OCI-LY1 (cell line): ENCODE measurements at regions not wholly inside any gene's neighbourhood (a gene's known extent, or its start where the extent isn't known, plus 50 kb on each side); places are given as distances from the start of the nearest gene placed in this dataset.

Experiments
- H2AFZ ChIP-seq: fragments of 200-600 bp; sonication (generic), shearing (Covaris generic); 2 replicates; pipeline ENCODE4 v1.6.0; 2014; ENCODE audit warnings: antibody characterized with exemption, mild to moderate bottlenecking, low read length
- H3F3A ChIP-seq: fragments of 200-600 bp; sonication (generic), shearing (Covaris generic); 2 replicates; pipeline ENCODE4 v1.6.0; 2014; ENCODE audit warnings: mild to moderate bottlenecking, antibody characterized with exemption, low read length, moderate library complexity; ENCODE audit not compliant: insufficient read depth
- H3K27ac ChIP-seq: fragments of 200-600 bp; sonication (generic); 2 replicates; pipeline ENCODE4 v1.5.1; 2014; ENCODE audit warnings: low read length, mixed run types, mild to moderate bottlenecking, low read depth; ENCODE audit not compliant: poor library complexity, severe bottlenecking
- H3K27me3 ChIP-seq: fragments of 200-600 bp; sonication (generic); 2 replicates; pipeline ENCODE4 v1.6.0; 2014; ENCODE audit warnings: antibody characterized with exemption, mild to moderate bottlenecking, low read length, moderate library complexity; ENCODE audit not compliant: insufficient read depth
- H3K36me3 ChIP-seq: fragments of 200-600 bp; sonication (generic); 2 replicates; pipeline ENCODE4 v1.6.1; 2014; ENCODE audit warnings: mild to moderate bottlenecking, antibody characterized with exemption, low read length, moderate library complexity, mixed read lengths; ENCODE audit not compliant: insufficient read depth
- H3K4me1 ChIP-seq: fragments of 200-600 bp; sonication (generic); 2 replicates; pipeline ENCODE4 v1.5.1; 2014; ENCODE audit warnings: mild to moderate bottlenecking, low read length, moderate library complexity; ENCODE audit not compliant: insufficient read depth, severe bottlenecking
- H3K4me2 ChIP-seq: fragments of 200-600 bp; sonication (generic), shearing (Covaris generic); 2 replicates; pipeline ENCODE4 v1.6.1; 2014; ENCODE audit warnings: low read length
- H3K4me3 ChIP-seq: fragments of 200-600 bp; sonication (generic); 2 replicates; pipeline ENCODE4 v1.5.1; 2014; ENCODE audit warnings: low read length, low read depth, mild to moderate bottlenecking, mixed read lengths; ENCODE audit not compliant: poor library complexity, severe bottlenecking
- H3K79me2 ChIP-seq: fragments of 200-600 bp; shearing (Covaris generic); 2 replicates; pipeline ENCODE4 v1.6.1; 2016; ENCODE audit warnings: mixed run types, low read length, mixed read lengths; ENCODE audit not compliant: insufficient read depth
- H3K9ac ChIP-seq: fragments of 200-600 bp; sonication (generic), shearing (Covaris generic); 2 replicates; pipeline ENCODE4 v1.6.1; 2014; ENCODE audit warnings: mild to moderate bottlenecking, low read length, mixed read lengths
- H3K9me2 ChIP-seq: fragments of 200-600 bp; sonication (generic), shearing (Covaris generic); 2 replicates; pipeline ENCODE4 v1.6.1; 2014; ENCODE audit warnings: low read depth, mild to moderate bottlenecking, low read length, mixed read lengths
- H3K9me3 ChIP-seq: fragments of 200-600 bp; shearing (Covaris generic); 2 replicates; pipeline ENCODE4 v1.6.1; 2014; ENCODE audit warnings: low read length, mixed read lengths
- H4K20me1 ChIP-seq: fragments of 200-600 bp; sonication (generic), shearing (Covaris generic); 2 replicates; pipeline ENCODE4 v1.6.0; 2016; ENCODE audit warnings: mild to moderate bottlenecking, low read length; ENCODE audit not compliant: insufficient read depth
- EZH2 ChIP-seq: fragments of 200-600 bp; sonication (generic), shearing (Covaris generic); IDR thresholded peaks from 2 replicates; pipeline ENCODE4 v1.8.0; 2017; ENCODE audit warnings: borderline replicate concordance, mixed run types, mild to moderate bottlenecking, antibody characterized with exemption, low read length, moderate library complexity, mixed read lengths
- TF ChIP-seq, protein P1 (sequence below): fragments of 200-600 bp; sonication (generic), shearing (Covaris generic); IDR thresholded peaks from 2 replicates; pipeline ENCODE4 v1.5.1; 2017; ENCODE audit warnings: mild to moderate bottlenecking, antibody characterized with exemption, low read length, moderate library complexity, mixed read lengths

DNA sequence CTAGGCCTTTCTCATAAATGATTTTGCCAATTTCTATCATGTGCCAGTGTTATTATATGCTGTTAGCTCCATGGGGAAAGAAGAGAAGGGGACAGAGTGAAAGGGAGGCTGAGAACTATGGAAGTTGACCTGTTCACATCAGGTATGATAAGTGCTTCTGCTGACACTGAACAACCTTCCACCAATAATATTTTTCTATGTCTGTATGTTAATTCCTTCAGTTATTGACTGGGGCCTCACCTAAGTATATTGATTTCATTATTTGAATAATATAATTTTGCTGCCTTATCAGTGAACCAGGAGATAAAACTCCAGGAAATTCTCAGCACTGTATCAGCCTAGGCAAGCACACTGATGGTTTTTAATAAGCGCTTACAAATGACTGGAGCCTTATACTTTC is 262.8 kb downstream of the SNCA start:
- Histone ChIP-seq H3K4me1 (no peaks in the 10 kb centered on the region), H3F3A (no peaks in the 10 kb centered on the region), H3K27ac (no peak overlapping the region), H4K20me1 (no peaks in the 10 kb centered on the region), H3K36me3 (no peaks in the 10 kb centered on the region), H3K4me2 (no peak overlapping the region), H3K27me3 (no peaks in the 10 kb centered on the region), H3K79me2 (no peaks in the 10 kb centered on the region), H3K9me3 (no peaks in the 10 kb centered on the region), H3K4me3 (no peak overlapping the region), H3K9me2 (no peaks in the 10 kb centered on the region), H3K9ac (no peak overlapping the region), H2AFZ (no peak overlapping the region)
- TF ChIP-seq EZH2 = no peak
- TF ChIP-seq, protein P1, sequence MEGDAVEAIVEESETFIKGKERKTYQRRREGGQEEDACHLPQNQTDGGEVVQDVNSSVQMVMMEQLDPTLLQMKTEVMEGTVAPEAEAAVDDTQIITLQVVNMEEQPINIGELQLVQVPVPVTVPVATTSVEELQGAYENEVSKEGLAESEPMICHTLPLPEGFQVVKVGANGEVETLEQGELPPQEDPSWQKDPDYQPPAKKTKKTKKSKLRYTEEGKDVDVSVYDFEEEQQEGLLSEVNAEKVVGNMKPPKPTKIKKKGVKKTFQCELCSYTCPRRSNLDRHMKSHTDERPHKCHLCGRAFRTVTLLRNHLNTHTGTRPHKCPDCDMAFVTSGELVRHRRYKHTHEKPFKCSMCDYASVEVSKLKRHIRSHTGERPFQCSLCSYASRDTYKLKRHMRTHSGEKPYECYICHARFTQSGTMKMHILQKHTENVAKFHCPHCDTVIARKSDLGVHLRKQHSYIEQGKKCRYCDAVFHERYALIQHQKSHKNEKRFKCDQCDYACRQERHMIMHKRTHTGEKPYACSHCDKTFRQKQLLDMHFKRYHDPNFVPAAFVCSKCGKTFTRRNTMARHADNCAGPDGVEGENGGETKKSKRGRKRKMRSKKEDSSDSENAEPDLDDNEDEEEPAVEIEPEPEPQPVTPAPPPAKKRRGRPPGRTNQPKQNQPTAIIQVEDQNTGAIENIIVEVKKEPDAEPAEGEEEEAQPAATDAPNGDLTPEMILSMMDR = no peak

DNA sequence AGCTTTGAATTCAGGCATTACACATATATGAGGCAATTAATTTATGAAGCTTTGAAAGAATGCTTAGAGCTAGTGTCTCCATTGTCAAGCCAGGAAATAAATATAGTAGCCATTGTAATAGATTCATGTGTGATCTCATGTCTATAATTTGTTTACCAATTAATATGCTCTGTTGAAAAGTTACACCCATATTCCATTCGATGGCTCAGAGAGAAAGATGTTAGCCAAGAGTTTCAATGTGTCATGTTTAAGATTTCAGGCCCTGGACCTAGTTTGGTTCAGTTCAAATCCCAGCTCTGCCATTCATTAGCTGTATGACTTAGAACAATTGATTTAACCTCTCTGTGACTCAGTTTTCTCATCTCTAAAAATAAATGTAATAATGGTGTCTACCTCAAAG is 263.3 kb downstream of the SNCA start:
- no peaks in the 10 kb centered on the region for H3K36me3 ChIP-seq
- H3K4me1 ChIP-seq = no peaks in the 10 kb centered on the region
- no peak overlapping the region for H3K27ac ChIP-seq
- no peak overlapping the region for H2AFZ ChIP-seq
- H3K9me3 ChIP-seq = no peaks in the 10 kb centered on the region
- H3K9ac ChIP-seq = no peak overlapping the region
- TF ChIP-seq EZH2 = no peak
- TF ChIP-seq, protein P1 = no peak
- no peaks in the 10 kb centered on the region for H3F3A ChIP-seq
- H3K79me2 ChIP-seq = no peaks in the 10 kb centered on the region
- H3K27me3 ChIP-seq = no peaks in the 10 kb centered on the region
- H3K9me2 ChIP-seq = no peaks in the 10 kb centered on the region
- H3K4me2 ChIP-seq = no peak overlapping the region
- no peak overlapping the region for H3K4me3 ChIP-seq
- H4K20me1 ChIP-seq = no peaks in the 10 kb centered on the region

DNA sequence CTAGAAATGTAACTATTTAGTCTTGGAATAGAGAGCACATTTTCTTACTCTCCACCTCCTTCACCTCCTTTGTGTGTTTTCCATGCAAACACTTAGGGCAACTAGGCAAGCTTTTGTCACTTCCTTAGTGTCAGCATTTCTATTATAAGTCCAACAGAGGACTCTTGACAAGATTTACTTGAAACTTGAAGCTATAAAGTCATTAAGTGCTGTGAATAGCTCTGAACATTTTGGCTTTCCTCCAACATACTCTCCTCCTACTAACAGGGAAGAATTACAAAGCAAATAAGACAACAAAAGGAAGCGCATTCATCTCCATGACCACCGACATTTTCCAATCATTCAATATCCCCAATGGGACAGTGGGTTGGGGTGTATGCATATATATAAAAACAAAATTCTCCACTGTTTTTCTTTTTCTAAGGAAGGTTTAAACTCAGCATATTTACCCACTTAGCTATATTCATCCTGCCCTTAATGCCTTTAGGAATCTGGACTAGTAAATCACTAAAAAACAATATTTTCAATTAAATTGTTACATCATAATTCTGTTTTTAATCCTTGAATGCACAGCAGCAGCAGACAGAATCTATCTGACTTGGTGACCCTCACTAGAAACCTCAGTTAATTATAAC is 264.6 kb downstream of the SNCA start:
- Histone ChIP-seq H2AFZ (no peak overlapping the region), H3K27me3 (no peaks in the 10 kb centered on the region), H3K36me3 (no peaks in the 10 kb centered on the region), H4K20me1 (no peaks in the 10 kb centered on the region), H3K79me2 (no peaks in the 10 kb centered on the region), H3K27ac (no peak overlapping the region), H3K4me1 (no peaks in the 10 kb centered on the region), H3K4me2 (no peak overlapping the region), H3K9me2 (no peaks in the 10 kb centered on the region), H3K4me3 (no peak overlapping the region), H3K9me3 (no peaks in the 10 kb centered on the region), H3F3A (no peaks in the 10 kb centered on the region), H3K9ac (no peak overlapping the region)
- TF ChIP-seq, protein P1 = no peak
- TF ChIP-seq EZH2 = no peak
